NT2/D1 (cell line): ENCODE measurements at regions not wholly inside any gene's neighbourhood (a gene's known extent, or its start where the extent isn't known, plus 50 kb on each side); places are given as distances from the start of the nearest gene placed in this dataset.
A peak's percentile ranks its signal among the peaks of the same experiment; 100 is the strongest.
"Not testable (repeated sequence)": the region's sequence is repeated elsewhere in the genome, so short reads cannot be mapped to it uniquely, and the experiment has no call there.

Experiments used
- DNase-seq: peaks from one replicate; pipeline ENCODE4 v3.0.0-alpha.2; 2011; ENCODE audit warnings: low read depth, low spot score
- H3K27me3 ChIP-seq: 2 replicates; pipeline ENCODE4 v1.6.0; 2011; ENCODE audit warnings: mild to moderate bottlenecking; ENCODE audit not compliant: insufficient read length, insufficient read depth
- H3K36me3 ChIP-seq: 2 replicates; pipeline ENCODE4 v1.6.1; 2011; ENCODE audit warnings: mild to moderate bottlenecking, low read length, mixed read lengths; ENCODE audit not compliant: insufficient read depth, insufficient read length
- H3K4me1 ChIP-seq: 2 replicates; pipeline ENCODE4 v1.5.1; 2011; ENCODE audit not compliant: insufficient read depth, insufficient read length
- H3K4me3 ChIP-seq: 2 replicates; pipeline ENCODE4 v1.5.1; 2011; ENCODE audit warnings: low read depth; ENCODE audit not compliant: insufficient read length
- H3K9ac ChIP-seq: 2 replicates; pipeline ENCODE4 v1.6.0; 2011; ENCODE audit warnings: low read depth; ENCODE audit not compliant: insufficient read length
- H3K9me3 ChIP-seq: 2 replicates; pipeline ENCODE4 v1.5.1; 2011; ENCODE audit warnings: mild to moderate bottlenecking, low read length; ENCODE audit not compliant: insufficient read depth
- SUZ12 ChIP-seq: IDR thresholded peaks from 2 replicates; pipeline ENCODE4 v1.6.1; 2011; ENCODE audit not compliant: insufficient read length, insufficient read depth; ENCODE audit errors: extremely low read depth
- YY1 ChIP-seq: IDR thresholded peaks from 2 replicates; pipeline ENCODE4 v1.6.1; 2011; ENCODE audit not compliant: insufficient read length, insufficient read depth
- ZNF274 ChIP-seq: IDR thresholded peaks from 2 replicates; pipeline ENCODE4 v1.6.1; 2011; ENCODE audit warnings: mild to moderate bottlenecking, low read depth, low read length

DNA sequence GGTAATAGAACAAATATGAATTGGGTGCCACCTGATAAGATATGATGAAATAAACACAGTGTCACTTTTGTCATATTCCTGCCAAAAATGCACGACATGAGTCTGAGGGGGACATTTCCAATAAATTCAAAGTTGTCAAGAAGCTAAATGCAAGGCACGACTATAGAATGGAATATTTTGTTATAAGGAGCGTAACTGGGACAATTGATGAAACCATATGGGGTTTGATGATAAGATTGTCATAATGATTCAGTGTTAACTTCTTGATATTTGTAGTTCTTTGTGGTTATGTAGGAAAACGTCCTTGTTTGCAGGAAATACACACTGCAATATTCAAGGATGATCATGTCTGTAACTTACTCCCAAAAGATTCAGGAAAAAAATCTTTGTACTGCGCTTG, 163.3 kb downstream of the MEX3B start:
- H3K9me3 ChIP-seq = no peaks in the 10 kb centered on the region
- DNase-seq = no peak
- no peaks in the 10 kb centered on the region for H3K36me3 ChIP-seq
- H3K9ac ChIP-seq = no peak overlapping the region
- no peak overlapping the region for H3K4me3 ChIP-seq
- TF ChIP-seq YY1 (no peak), ZNF274 (no peak), SUZ12 (no peak)
- H3K4me1 ChIP-seq = peaks cover 2% of the 10 kb centered on the region
- H3K27me3 ChIP-seq = no peaks in the 10 kb centered on the region

DNA sequence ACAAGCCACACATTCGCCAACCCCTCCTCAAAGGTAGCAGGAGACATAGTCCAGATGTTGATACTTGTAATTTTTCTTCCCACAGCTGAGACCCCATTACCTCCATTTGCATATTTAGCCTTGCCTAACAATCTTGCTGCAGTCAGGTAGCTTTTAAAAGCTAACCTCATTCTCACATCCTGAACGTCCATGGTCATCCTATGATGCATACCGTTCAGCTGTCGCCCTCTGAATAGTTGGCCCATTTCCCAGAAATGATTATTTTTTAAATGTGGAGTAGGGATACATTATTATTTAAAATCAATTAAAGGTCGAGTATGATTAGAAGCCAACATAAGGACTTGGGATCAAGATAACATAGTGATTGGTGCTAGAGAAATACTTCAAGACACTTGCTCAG, 165.0 kb downstream of the MEX3B start:
- H3K36me3 ChIP-seq = no peaks in the 10 kb centered on the region
- H3K4me3 ChIP-seq = no peak overlapping the region
- H3K27me3 ChIP-seq = no peaks in the 10 kb centered on the region
- no peak for DNase-seq
- H3K9me3 ChIP-seq = no peaks in the 10 kb centered on the region
- H3K4me1 ChIP-seq = peaks cover 2% of the 10 kb centered on the region
- no peak overlapping the region for H3K9ac ChIP-seq
- no peak for TF ChIP-seq YY1

DNA sequence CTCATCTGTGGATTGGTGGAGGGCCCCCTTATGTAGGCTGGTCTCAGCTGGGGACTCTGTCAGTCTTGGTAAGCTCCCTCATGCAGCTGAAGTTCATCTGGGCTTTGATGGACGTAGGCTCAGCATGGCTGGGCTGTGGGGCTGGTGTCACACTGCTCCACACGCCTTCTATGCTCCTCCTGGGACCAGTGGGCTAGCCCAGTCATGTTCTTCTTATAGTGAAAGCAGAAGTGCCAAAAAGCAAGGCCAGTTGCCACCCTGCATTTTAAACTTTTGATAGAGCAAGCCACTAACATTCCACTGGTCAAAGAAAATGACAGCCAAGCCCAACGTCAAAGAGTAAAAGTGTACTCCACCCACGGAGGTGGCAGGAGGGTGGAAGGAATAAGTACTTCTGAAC, 165.5 kb downstream of the MEX3B start:
- TF ChIP-seq SUZ12 = no peak
- no peak for TF ChIP-seq ZNF274
- TF ChIP-seq YY1 = no peak
- no peak overlapping the region for H3K4me3 ChIP-seq
- H3K27me3 ChIP-seq = no peaks in the 10 kb centered on the region
- peaks cover 2% of the 10 kb centered on the region for H3K4me1 ChIP-seq
- H3K36me3 ChIP-seq = no peaks in the 10 kb centered on the region
- H3K9me3 ChIP-seq = no peaks in the 10 kb centered on the region
- no peak overlapping the region for H3K9ac ChIP-seq
- DNase-seq = no peak

DNA sequence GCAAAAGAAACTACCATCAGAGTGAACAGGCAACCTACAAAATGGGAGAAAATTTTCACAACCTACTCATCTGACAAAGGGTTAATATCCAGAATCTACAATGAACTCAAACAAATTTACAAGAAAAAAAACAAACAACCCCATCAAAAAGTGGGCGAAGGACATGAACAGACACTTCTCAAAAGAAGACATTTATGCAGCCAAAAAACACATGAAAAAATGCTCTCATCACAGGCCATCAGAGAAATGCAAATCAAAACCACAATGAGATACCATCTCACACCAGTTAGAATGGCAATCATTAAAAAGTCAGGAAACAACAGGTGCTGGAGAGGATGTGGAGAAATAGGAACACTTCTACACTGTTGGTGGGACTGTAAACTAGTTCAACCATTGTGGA, 170.1 kb downstream of the MEX3B start:
- H3K4me3 ChIP-seq, H3K36me3 ChIP-seq, DNase-seq, H3K27me3 ChIP-seq, H3K4me1 ChIP-seq, H3K9me3 ChIP-seq, H3K9ac ChIP-seq: not testable (repeated sequence)

DNA sequence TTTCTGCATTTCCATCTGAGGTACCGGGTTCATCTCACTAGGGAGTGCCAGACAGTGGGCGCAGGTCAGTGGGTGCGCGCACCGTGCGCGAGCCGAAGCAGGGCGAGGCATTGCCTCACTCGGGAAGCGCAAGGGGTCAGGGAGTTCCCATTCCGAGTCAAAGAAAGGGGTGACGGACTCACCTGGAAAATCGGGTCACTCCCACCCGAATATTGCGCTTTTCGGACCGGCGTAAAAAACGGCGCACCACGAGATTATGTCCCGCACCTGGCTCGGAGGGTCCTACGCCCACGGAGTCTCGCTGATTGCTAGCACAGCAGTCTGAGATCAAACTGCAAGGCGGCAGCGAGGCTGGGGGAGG, 175.1 kb downstream of the MEX3B start:
- peaks cover 11% of the 10 kb centered on the region; the same call in 1 of the 2 replicates for H3K9me3 ChIP-seq
- peak overlapping the region; percentile 54 for H3K4me3 ChIP-seq
- not testable (repeated sequence) for H3K4me1 ChIP-seq, H3K27me3 ChIP-seq, DNase-seq
- peaks cover 13% of the 10 kb centered on the region for H3K36me3 ChIP-seq
- peak overlapping the region; percentile 77 for H3K9ac ChIP-seq

DNA sequence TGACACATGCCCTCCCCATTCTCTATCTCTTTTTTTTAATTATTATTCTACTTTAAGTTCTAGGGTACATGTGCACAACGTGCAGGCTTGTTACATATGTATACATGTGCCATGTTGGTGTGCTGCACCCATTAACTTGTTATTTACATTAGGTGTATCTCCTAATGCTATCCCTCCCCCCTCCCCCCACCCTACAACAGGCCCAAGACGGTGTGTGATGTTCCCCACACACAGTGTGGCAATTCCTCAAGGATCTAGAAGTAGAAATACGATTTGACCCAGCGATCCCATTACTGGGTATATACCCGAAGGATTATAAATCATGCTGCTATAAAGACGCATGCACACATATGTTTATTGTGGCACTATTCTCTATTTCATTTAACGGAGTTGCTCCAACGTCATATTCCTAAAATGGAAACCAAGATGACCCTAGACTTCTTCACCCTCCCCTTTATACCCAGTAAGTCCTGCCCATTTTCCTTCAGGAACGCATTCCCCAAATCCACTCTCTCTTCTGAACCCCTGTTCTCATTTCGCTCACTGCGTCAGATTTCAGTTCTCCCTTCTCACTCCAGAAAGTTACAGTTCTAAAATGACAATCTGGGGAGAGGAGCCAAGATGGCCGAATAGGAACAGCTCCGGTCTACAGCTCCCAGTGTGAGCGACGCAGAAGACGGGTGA, 175.6 kb downstream of the MEX3B start:
- peak overlapping the region; percentile 54 for H3K4me3 ChIP-seq
- not testable (repeated sequence) for H3K4me1 ChIP-seq, DNase-seq, H3K27me3 ChIP-seq
- peaks cover 11% of the 10 kb centered on the region; the same call in 1 of the 2 replicates for H3K9me3 ChIP-seq
- peaks cover 14% of the 10 kb centered on the region for H3K36me3 ChIP-seq
- peak overlapping the region; percentile 77 for H3K9ac ChIP-seq

DNA sequence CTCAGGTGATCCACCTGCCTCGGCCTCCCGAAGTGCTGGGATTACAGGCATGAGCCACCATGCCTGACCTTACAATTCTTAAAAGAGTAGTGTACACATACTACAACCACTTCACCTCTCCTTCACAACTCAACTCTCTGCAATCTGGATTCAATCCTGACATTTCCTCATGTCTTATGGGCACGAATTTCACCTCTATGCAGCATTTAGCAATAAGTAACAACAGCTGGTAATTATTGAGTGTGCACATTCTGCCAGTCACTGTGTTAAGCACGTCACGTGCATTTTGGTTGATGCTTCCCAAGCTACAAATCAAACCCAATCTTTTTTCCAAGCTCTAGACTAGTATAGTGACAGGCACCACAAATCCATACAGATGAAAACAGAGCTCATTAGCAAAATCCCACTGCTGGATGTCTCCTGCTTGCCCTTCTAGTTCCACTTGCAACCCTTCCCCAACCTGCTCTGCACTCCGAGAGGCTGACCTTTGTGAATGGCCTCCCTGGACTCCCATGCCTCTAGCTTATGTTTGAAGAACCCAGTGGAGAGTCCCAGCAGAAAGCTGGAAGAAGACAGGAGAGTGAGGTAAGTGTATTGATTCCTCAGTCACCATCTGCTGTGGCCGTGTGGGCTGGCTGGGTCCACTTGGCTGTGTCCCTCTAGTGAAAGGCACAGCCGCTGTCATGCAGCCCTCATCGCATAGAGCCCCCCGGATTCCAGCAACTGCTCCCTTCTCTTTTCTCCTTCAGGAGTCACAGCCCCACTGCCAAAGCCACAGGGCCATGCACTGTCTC, 176.5 kb downstream of the MEX3B start:
- DNase-seq = no peak
- H3K4me3 ChIP-seq = peak overlapping the region; percentile 27
- H3K9ac ChIP-seq = no peak overlapping the region
- no peaks in the 10 kb centered on the region for H3K4me1 ChIP-seq
- H3K36me3 ChIP-seq = peaks cover 19% of the 10 kb centered on the region
- H3K27me3 ChIP-seq = no peaks in the 10 kb centered on the region
- no peak for TF ChIP-seq YY1
- no peak for TF ChIP-seq SUZ12
- no peak for TF ChIP-seq ZNF274
- H3K9me3 ChIP-seq = peaks cover 11% of the 10 kb centered on the region; the same call in 1 of the 2 replicates
